Retinal pigment epithelial cell (primary cell): ENCODE measurements at regions not wholly inside any gene's neighbourhood (a gene's known extent, or its start where the extent isn't known, plus 50 kb on each side); places are given as distances from the start of the nearest gene placed in this dataset.
"Not testable (repeated sequence)": the region's sequence is repeated elsewhere in the genome, so short reads cannot be mapped to it uniquely, and the experiment has no call there.

Source experiments
- DNase-seq: peaks from one replicate; pipeline ENCODE4 v3.0.0-alpha.2; 2010; ENCODE audit warnings: low read depth
- H3K4me3 ChIP-seq: 2 replicates; pipeline ENCODE4 v1.5.1; 2011; ENCODE audit warnings: mild to moderate bottlenecking, low read length, control low read depth, moderate library complexity
- TF ChIP-seq, protein P1 (sequence below): conservative IDR thresholded peaks from 2 replicates; pipeline ENCODE4 v1.5.1; 2011; ENCODE audit warnings: low read depth, low read length, control low read depth, inconsistent platforms

DNA sequence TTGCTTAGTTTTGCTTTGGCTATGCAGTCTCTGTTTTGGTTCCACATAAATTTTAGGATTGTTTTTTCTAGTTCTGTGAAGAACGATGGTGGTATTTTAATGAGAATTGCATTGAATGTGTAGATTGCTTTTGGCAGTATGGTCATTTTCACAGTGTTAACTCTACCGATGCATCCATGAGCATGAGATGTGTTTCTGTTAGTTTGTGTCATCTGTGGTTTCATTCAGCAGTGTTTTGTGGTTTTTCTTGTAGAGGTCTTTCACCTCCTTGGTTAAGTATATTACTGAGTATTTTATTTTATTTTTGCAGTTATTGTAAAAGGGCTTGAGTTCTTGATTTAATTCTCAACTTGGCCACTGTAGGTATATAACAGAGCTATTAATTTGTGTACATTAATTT is 78.2 kb upstream of the ZNF92 start:
- no peak overlapping the region for H3K4me3 ChIP-seq
- no peak for DNase-seq

DNA sequence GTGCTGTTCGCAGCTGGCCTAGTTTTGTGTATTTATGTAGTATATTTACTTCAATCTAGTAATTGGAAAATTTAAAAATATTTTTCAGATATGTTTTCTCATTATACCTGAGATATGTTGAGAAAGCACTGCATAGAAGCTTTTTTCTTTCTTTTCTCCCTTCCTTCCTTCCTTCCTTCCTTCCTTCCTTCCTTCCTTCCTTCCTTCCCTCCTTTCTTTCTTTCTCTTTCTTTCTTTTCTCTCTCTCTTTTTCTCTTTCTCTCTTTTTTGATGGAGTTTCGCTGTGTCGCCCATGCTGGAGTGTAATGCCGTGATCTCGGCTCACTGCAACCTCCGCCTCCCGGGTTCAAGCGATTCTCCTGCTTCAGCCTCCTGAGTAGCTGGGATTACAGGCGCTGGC is 83.3 kb upstream of the ZNF92 start:
- not testable (repeated sequence) for DNase-seq, H3K4me3 ChIP-seq

More for the DNA sequence above, 78.2 kb upstream of the ZNF92 start:
- TF ChIP-seq, protein P1, sequence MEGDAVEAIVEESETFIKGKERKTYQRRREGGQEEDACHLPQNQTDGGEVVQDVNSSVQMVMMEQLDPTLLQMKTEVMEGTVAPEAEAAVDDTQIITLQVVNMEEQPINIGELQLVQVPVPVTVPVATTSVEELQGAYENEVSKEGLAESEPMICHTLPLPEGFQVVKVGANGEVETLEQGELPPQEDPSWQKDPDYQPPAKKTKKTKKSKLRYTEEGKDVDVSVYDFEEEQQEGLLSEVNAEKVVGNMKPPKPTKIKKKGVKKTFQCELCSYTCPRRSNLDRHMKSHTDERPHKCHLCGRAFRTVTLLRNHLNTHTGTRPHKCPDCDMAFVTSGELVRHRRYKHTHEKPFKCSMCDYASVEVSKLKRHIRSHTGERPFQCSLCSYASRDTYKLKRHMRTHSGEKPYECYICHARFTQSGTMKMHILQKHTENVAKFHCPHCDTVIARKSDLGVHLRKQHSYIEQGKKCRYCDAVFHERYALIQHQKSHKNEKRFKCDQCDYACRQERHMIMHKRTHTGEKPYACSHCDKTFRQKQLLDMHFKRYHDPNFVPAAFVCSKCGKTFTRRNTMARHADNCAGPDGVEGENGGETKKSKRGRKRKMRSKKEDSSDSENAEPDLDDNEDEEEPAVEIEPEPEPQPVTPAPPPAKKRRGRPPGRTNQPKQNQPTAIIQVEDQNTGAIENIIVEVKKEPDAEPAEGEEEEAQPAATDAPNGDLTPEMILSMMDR: no peak

DNA sequence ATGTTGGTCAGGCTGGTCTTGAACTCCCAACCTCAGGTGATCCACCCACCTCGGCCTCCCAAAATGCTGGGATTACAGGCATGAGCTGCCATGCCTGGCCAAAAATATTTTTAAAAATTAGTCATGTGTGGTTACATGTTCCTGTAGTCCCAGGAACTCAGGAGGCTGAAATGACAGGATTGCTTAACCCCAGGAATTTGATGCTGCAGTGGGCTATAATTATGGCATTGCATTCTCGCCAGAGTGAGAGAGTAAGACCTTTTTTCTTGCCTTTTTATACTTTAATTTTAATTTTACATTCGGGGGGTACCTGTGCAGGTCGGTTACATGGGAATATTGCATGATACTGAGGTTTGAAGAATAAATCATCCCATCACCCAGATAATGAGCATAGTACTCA is 86.6 kb upstream of the ZNF92 start:
- H3K4me3 ChIP-seq: no peak overlapping the region
- TF ChIP-seq, protein P1: no peak
- DNase-seq: no peak

DNA sequence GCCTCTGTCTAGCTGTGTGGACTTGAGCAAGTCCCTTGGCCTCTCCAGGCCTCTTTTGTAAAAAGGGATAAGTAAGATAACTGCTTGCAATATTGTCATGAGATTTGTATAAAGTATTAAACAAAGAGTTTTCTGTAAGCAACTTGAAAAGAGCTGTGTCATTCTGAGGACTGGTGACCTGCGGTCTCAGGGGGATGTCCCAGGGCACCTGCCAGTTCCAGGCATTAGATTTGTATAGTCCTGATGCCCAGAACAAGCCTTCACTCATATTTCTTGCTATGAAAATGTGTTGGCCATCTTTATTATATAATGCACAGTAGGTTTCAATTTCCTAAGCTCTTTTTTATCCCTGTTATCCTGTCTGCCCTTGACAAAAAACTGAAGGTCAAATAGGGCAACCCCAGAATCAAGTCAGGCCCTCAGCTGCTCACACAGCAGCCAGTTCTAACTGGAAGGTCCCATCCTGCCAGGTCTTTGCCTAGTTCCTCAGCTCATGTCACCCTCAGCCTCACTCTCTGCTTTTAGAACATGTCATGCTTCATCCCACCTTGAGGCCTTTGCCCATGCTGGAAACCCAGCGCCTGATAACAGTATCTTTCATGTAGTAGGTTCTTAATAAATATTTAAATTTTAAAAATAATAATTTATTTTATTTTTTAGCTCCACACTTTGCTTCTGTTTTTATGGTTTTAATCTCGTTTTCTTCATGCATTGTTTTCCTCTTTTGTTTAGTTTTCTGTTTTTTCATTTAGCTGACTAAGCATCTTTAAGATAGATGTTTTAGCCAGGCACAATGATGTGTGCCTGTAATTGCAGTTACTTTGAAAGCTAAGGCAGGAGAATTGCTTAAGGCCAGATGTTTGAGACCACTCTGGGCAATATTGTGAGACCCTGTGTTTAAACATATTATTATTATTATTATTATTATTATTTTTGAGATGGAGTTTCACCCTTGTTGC is 87.5 kb upstream of the ZNF92 start:
- no peak for DNase-seq
- H3K4me3 ChIP-seq: no peak overlapping the region

DNA sequence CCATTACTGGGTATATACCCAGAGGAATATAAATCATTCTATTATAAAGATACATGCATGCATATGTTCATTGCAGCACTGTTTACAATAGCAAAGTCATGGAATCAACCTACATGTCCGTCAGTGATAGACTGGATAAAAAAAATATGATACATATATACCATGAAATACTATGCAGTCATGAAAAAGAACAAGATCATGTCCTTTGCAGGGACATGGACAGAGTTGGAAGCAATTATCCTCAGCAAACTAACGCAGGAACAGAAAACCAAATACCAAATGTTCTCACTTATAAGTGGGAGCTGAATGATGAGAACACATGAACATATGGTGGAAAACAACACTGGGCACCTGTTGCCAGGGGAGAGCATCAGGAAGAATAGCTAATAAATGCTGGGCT is 88.4 kb upstream of the ZNF92 start:
- not testable (repeated sequence) for H3K4me3 ChIP-seq, DNase-seq

More for the DNA sequence above, 87.5 kb upstream of the ZNF92 start:
- TF ChIP-seq, protein P1: no peak

DNA sequence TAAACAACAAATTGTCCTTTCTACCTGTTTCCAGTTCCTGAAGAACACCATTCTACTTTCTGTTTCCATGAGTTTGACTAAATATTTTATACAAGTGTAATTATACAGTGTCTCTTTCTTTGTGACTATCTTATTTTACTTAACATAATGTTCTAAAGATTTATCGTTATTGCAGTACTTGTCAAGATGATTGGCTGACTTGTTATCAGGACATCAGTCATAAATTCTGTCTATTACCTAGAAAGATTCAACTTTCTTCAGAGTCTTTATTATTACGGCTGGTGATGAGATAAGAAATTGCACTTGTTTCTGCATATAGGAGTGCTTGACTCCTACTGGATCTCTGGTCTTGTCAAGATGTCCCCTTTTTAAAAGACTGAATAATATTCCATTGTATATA is 93.9 kb upstream of the ZNF92 start:
- H3K4me3 ChIP-seq: no peak overlapping the region
- no peak for DNase-seq
- TF ChIP-seq, protein P1: no peak

DNA sequence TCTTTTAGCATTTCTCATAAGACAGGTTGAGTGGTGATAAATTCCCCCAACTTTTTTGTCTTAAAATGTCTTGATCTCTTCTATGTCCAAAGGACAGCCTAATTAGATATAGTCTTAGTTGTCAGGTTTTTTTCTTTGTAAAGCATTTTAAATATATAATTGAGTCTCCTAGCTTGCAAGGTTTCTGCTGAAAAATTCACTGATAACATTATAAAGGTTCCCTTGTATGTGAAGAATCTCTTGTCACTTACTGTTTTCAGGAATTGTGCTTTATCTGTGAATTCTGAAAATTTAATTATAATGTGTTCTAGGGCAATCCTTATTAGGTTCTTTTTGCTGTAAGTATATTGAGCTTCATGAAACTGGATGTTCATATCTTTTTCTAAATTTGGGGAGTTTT is 96.8 kb upstream of the ZNF92 start:
- no peak for DNase-seq
- TF ChIP-seq, protein P1: no peak
- H3K4me3 ChIP-seq: no peak overlapping the region

DNA sequence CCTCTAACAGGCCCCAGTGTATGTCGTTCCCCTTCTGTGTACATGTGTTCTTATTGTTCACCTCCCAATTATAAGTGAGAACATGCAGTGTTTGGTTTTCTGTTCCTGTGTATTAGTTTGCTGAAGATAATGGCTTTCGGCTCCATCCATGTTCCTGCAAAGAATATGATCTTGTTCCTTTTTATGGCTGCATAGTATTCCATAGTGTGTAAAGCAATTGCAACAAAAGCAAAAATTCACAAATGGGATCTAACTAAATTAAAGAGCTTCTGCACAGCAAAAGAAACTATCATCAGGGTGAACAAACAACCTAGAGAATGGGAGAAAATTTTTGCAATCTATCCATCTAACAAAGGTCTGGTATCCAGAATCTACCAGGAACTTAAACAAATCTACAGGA is 102.2 kb upstream of the ZNF92 start:
- not testable (repeated sequence) for H3K4me3 ChIP-seq, DNase-seq
